Transverse colon (tissue), 4 donors: ENCODE measurements at regions not wholly inside any gene's neighbourhood (a gene's known extent, or its start where the extent isn't known, plus 50 kb on each side); places are given as distances from the start of the nearest gene placed in this dataset.

Experiments used
- POLR2A ChIP-seq: fragments of 450-650 bp; IDR thresholded peaks from one replicate; pipeline ENCODE4 v1.6.1; 2016; ENCODE audit warnings: antibody characterized with exemption, mild to moderate bottlenecking, moderate library complexity
- POLR2AphosphoS5 ChIP-seq, 3 donors: sonication (generic); formaldehyde crosslinking; IDR thresholded peaks; one replicate each; pipeline ENCODE4 v1.6.1; 2016; ENCODE audit warnings: antibody characterized with exemption in 3 of 3
- TF ChIP-seq, protein P1 (sequence below), 5 experiments: fragments of 200-600 bp in 3 of 5; fragments of 450-650 bp in 2 of 5; sonication (generic) in 3 of 5; IDR thresholded peaks; 1 replicate in 2 of 5; 2 replicates in 3 of 5; pipeline ENCODE4 v1.5.1; 2016 to 2017; ENCODE audit warnings: antibody characterized with exemption in 5 of 5, inconsistent platforms in 3 of 5, mild to moderate bottlenecking in 2 of 5, moderate library complexity in 1 of 5

GRCh38 chr4:31228068-31228467 lies 507.9 kb downstream of the PCDH7 start:
- TF ChIP-seq, protein P1, sequence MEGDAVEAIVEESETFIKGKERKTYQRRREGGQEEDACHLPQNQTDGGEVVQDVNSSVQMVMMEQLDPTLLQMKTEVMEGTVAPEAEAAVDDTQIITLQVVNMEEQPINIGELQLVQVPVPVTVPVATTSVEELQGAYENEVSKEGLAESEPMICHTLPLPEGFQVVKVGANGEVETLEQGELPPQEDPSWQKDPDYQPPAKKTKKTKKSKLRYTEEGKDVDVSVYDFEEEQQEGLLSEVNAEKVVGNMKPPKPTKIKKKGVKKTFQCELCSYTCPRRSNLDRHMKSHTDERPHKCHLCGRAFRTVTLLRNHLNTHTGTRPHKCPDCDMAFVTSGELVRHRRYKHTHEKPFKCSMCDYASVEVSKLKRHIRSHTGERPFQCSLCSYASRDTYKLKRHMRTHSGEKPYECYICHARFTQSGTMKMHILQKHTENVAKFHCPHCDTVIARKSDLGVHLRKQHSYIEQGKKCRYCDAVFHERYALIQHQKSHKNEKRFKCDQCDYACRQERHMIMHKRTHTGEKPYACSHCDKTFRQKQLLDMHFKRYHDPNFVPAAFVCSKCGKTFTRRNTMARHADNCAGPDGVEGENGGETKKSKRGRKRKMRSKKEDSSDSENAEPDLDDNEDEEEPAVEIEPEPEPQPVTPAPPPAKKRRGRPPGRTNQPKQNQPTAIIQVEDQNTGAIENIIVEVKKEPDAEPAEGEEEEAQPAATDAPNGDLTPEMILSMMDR (IDR thresholded peaks at IDR 0.05), result no peak
- no peak for TF ChIP-seq POLR2A
- TF ChIP-seq POLR2AphosphoS5 (IDR thresholded peaks at IDR 0.05), result no peak
